ENCODE measurements at regions not wholly inside any gene's neighbourhood (a gene's known extent, or its start where the extent isn't known, plus 50 kb on each side); places are given as distances from the start of the nearest gene placed in this dataset.

DNA sequence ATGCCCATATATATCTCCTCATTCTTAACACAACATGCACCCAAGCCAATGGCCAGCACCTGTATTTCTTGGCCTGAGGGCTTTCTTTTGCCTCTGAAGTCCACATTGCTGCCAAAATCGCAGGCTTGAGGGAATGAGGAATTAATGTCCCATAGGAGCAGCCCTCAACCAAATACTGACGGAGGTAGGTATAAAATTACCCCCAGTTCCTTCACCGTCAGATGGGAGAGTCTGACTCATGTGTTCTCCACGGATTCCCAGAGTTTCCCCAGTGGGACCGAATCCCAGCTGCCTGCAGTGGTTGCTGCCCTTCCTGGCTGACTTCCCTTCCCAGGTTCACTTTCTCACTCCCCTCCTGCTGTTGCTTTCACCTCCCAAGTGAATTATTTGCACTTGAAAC is 602.2 kb upstream of the NOX3 start:
- Histone ChIP-seq H3K36me3 (replicated peaks; ENCODE audit: low read depth, low read length) (no peaks in the 10 kb centered on the region), H2AFZ (ENCODE audit: low read depth, low read length) (no peak overlapping the region), H3K4me2 (ENCODE audit: low read length) (no peak overlapping the region), H4K20me1 (ENCODE audit: insufficient read depth, low read length) (no peaks in the 10 kb centered on the region), H3K9me3 (ENCODE audit: insufficient read depth, low read length) (no peaks in the 10 kb centered on the region), H3K4me3 (ENCODE audit: low read length) (no peak overlapping the region), H3K79me2 (ENCODE audit: low read length) (no peaks in the 10 kb centered on the region), H3K27me3 (ENCODE audit: low read depth, low read length) (no peaks in the 10 kb centered on the region), H3K4me1 (ENCODE audit: low read length) (no peaks in the 10 kb centered on the region), H3K9ac (ENCODE audit: low read length) (no peak overlapping the region), H3K27ac (ENCODE audit: low read length) (no peak overlapping the region)
- TF ChIP-seq CTCF (IDR thresholded peaks at IDR 0.05; ENCODE audit: low read depth, low read length): no peak
- TF ChIP-seq EZH2phosphoT487 (IDR thresholded peaks at IDR 0.05; ENCODE audit: low read depth): no peak

GRCh38 chr6:156056085-156056484 is 600.4 kb upstream of the NOX3 start:
- H3K9me3 ChIP-seq (ENCODE audit: insufficient read depth, low read length): no peaks in the 10 kb centered on the region
- no peak overlapping the region for H3K9ac ChIP-seq (ENCODE audit: low read length)

GRCh38 chr6:156053626-156054025 is 598.0 kb upstream of the NOX3 start:
- no peak overlapping the region for H2AFZ ChIP-seq (ENCODE audit: low read depth, low read length)
- no peak overlapping the region for H3K4me2 ChIP-seq (ENCODE audit: low read length)
- TF ChIP-seq CTCF (IDR thresholded peaks at IDR 0.05; ENCODE audit: low read depth, low read length): no peak
- TF ChIP-seq EZH2phosphoT487 (IDR thresholded peaks at IDR 0.05; ENCODE audit: low read depth): no peak
- no peaks in the 10 kb centered on the region for H3K79me2 ChIP-seq (ENCODE audit: low read length)
- H4K20me1 ChIP-seq (ENCODE audit: insufficient read depth, low read length): no peaks in the 10 kb centered on the region
- no peaks in the 10 kb centered on the region for H3K4me1 ChIP-seq (ENCODE audit: low read length)
- H3K27ac ChIP-seq (ENCODE audit: low read length): no peak overlapping the region
- no peaks in the 10 kb centered on the region for H3K36me3 ChIP-seq (replicated peaks; ENCODE audit: low read depth, low read length)
- no peaks in the 10 kb centered on the region for H3K9me3 ChIP-seq (ENCODE audit: insufficient read depth, low read length)
- no peak overlapping the region for H3K9ac ChIP-seq (ENCODE audit: low read length)
- no peak overlapping the region for H3K4me3 ChIP-seq (ENCODE audit: low read length)
- no peaks in the 10 kb centered on the region for H3K27me3 ChIP-seq (ENCODE audit: low read depth, low read length)

More at GRCh38 chr6:156056085-156056484, 600.4 kb upstream of the NOX3 start:
- Histone ChIP-seq H3K27me3 (ENCODE audit: low read depth, low read length) (no peaks in the 10 kb centered on the region), H4K20me1 (ENCODE audit: insufficient read depth, low read length) (no peaks in the 10 kb centered on the region), H3K4me1 (ENCODE audit: low read length) (no peaks in the 10 kb centered on the region), H3K27ac (ENCODE audit: low read length) (no peak overlapping the region), H3K79me2 (ENCODE audit: low read length) (no peaks in the 10 kb centered on the region), H3K4me3 (ENCODE audit: low read length) (no peak overlapping the region), H3K36me3 (replicated peaks; ENCODE audit: low read depth, low read length) (no peaks in the 10 kb centered on the region), H3K4me2 (ENCODE audit: low read length) (no peak overlapping the region), H2AFZ (ENCODE audit: low read depth, low read length) (no peak overlapping the region)
- TF ChIP-seq EZH2phosphoT487 (IDR thresholded peaks at IDR 0.05; ENCODE audit: low read depth): no peak
- no peak for TF ChIP-seq CTCF (IDR thresholded peaks at IDR 0.05; ENCODE audit: low read depth, low read length)

DNA sequence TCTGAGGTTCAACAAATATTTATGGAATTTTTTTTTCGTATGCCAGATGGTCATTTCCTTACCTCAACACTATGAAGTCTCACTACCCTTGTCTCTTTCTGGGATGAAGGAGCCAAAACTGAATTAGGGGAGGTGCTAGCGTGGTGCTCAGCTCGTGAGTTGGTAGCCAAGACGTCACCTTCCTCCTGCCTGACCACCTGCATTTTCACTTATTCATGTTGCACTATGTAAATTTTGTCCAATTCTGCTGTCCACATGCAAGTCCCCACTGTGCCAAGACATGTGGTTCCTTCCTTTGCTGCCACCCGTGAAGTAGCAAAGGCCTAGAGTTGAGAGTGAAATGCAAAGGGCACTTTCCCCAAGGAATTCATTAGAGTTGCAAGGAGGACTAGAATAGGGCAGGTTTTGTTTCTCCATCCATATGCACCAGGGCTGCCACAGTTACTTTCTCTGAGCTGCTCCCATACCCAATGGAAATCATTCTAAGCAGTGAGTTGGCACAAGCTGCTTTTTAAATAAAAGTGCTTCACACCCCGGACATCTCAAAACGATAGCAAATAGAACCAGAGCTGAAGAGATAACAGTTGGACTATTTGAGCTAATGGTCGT is 591.3 kb upstream of the NOX3 start:
- H3K4me3 ChIP-seq (ENCODE audit: low read length): no peak overlapping the region
- TF ChIP-seq CTCF (IDR thresholded peaks at IDR 0.05; ENCODE audit: low read depth, low read length) (no peak), EZH2phosphoT487 (IDR thresholded peaks at IDR 0.05; ENCODE audit: low read depth) (no peak)
- H3K9me3 ChIP-seq (ENCODE audit: insufficient read depth, low read length): no peaks in the 10 kb centered on the region
- no peaks in the 10 kb centered on the region for H3K27me3 ChIP-seq (ENCODE audit: low read depth, low read length)
- H3K9ac ChIP-seq (ENCODE audit: low read length): no peak overlapping the region
- no peak overlapping the region for H2AFZ ChIP-seq (ENCODE audit: low read depth, low read length)
- no peaks in the 10 kb centered on the region for H3K36me3 ChIP-seq (replicated peaks; ENCODE audit: low read depth, low read length)
- no peaks in the 10 kb centered on the region for H4K20me1 ChIP-seq (ENCODE audit: insufficient read depth, low read length)
- no peak overlapping the region for H3K4me2 ChIP-seq (ENCODE audit: low read length)
- no peak overlapping the region for H3K27ac ChIP-seq (ENCODE audit: low read length)
- no peaks in the 10 kb centered on the region for H3K79me2 ChIP-seq (ENCODE audit: low read length)
- H3K4me1 ChIP-seq (ENCODE audit: low read length): no peaks in the 10 kb centered on the region
